Transverse colon (tissue), 4 donors: ENCODE measurements at regions not wholly inside any gene's neighbourhood (a gene's known extent, or its start where the extent isn't known, plus 50 kb on each side); places are given as distances from the start of the nearest gene placed in this dataset.

Source experiments
- DNase-seq: peaks from one replicate; pipeline ENCODE4 v3.0.0-alpha.2; 2019
- H3K27ac ChIP-seq, 4 donors: fragments of 200-600 bp; sonication (generic); 2 replicates each; pipeline ENCODE4 v1.5.1; 2016 to 2018; ENCODE audit warnings: inconsistent platforms in 4 of 4
- H3K27me3 ChIP-seq: fragments of 200-600 bp; sonication (generic); 2 replicates; pipeline ENCODE4 v1.5.1; 2017; ENCODE audit warnings: inconsistent platforms
- H3K36me3 ChIP-seq, 4 donors: fragments of 200-600 bp; sonication (generic); 2 replicates each; pipeline ENCODE4 v1.5.1; 2017 to 2019; ENCODE audit warnings: inconsistent platforms in 4 of 4
- H3K4me1 ChIP-seq, 4 donors: fragments of 200-600 bp; sonication (generic); 2 replicates each; pipeline ENCODE4 v1.5.1; 2017 to 2020; ENCODE audit warnings: inconsistent platforms in 4 of 4
- H3K4me3 ChIP-seq, 4 donors: fragments of 200-600 bp; sonication (generic); 1 replicate in 1 of 4; 2 replicates in 3 of 4; pipeline versions ENCODE4 v1.5.1 to v1.6.1; 2017 to 2019; ENCODE audit warnings: inconsistent platforms in 4 of 4
- H3K9me3 ChIP-seq, 2 donors: fragments of 200-600 bp; sonication (generic); 2 replicates each; pipeline ENCODE4 v1.5.1; 2017 to 2019; ENCODE audit warnings: inconsistent platforms in 2 of 2
- EP300 ChIP-seq: sonication (generic); formaldehyde crosslinking; IDR thresholded peaks from one replicate; pipeline ENCODE4 v1.6.1; 2017; ENCODE audit warnings: antibody characterized with exemption, low read depth
- POLR2A ChIP-seq: fragments of 450-650 bp; IDR thresholded peaks from one replicate; pipeline ENCODE4 v1.6.1; 2016; ENCODE audit warnings: antibody characterized with exemption, mild to moderate bottlenecking, moderate library complexity
- POLR2AphosphoS5 ChIP-seq, 3 donors: sonication (generic); formaldehyde crosslinking; IDR thresholded peaks; one replicate each; pipeline ENCODE4 v1.6.1; 2016; ENCODE audit warnings: antibody characterized with exemption in 3 of 3
- WGBS, 2 donors: methylation state at CpG; one replicate each; pipeline ENCODE4 v1.1.5; 2018; ENCODE audit warnings: low coverage in 1 of 2; 5-methylcytosine and 5-hydroxymethylcytosine counted together
- in situ Hi-C, 4 donors: fragments of 200-750 bp; cut with MboI; loops; one replicate each; pipeline versions ENCODE4 v1.15.0 to v1.15.1; 2017; ENCODE audit warnings: low sequenced_read_pairs in 3 of 4, low pct_ligation_motif_present in 1 of 4, low pct_unique_long_range_greater_than_20kb in 1 of 4
- intact Hi-C: fragments of 100-400 bp; cut with DNase I; formaldehyde crosslinking; loops from one replicate; pipeline ENCODE4 v1.15.1; 2023; ENCODE audit warnings: low total_unique reads
- TF ChIP-seq, protein P1 (sequence below), 5 experiments: fragments of 200-600 bp in 3 of 5; fragments of 450-650 bp in 2 of 5; sonication (generic) in 3 of 5; IDR thresholded peaks; 1 replicate in 2 of 5; 2 replicates in 3 of 5; pipeline ENCODE4 v1.5.1; 2016 to 2017; ENCODE audit warnings: antibody characterized with exemption in 5 of 5, inconsistent platforms in 3 of 5, mild to moderate bottlenecking in 2 of 5, moderate library complexity in 1 of 5

DNA sequence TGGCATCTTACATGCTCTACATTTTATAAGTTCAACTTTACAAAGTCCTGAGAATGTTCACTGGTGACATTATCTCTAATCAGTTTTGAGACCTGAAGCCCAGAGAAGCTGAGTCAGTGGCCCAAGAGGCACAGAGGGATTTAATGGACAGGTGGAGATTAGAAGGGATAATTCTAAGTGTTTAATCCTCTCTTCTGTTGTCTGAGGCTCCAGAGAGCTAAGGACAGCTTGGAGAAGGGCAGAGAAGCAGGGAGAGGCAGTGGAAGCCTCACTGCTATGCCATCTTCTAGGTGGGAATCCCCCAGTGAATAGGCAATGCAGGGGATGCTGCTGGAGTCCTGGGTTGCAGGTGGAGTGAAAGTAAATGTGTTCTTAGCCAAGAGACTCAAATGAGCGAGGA lies 369.4 kb upstream of the SLCO3A1 start:
- H3K27ac ChIP-seq, result no peak overlapping the region
- no peaks in the 10 kb centered on the region for H3K27me3 ChIP-seq
- no peaks in the 10 kb centered on the region for H3K4me1 ChIP-seq
- H3K9me3 ChIP-seq, result no peaks in the 10 kb centered on the region
- H3K4me3 ChIP-seq, result no peak overlapping the region
- H3K36me3 ChIP-seq, result no peaks in the 10 kb centered on the region
- TF ChIP-seq POLR2AphosphoS5 (IDR thresholded peaks at IDR 0.05), result no peak
- no peak for TF ChIP-seq EP300
- intact Hi-C loops (no loop called here), in situ Hi-C loops (no loop called here)
- no peak for DNase-seq
- WGBS, 2 donors, result 86 to 88% methylated on average over 1 of the region's 1 CpG

DNA sequence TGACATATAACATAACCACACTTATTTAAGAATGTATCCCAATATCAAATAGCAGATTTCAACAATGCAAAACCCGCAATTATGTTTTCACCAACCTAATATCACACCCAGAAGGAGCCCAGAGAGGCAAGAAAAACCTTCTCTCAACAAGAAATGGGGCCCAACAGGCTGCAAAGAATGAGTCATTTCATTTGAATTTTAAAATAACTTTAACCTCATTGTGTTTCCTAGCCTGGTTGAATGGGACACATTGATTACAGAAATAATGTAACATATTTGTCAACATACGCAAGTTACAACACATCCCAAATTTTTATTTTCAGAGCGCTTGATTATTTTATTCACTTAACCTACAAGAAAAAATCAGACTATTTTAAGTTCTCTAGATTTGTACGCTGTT lies 365.1 kb upstream of the SLCO3A1 start:
- WGBS, 2 donors, result 62 to 64% methylated on average over 4 of the region's 4 CpGs
- Histone ChIP-seq H3K27me3 (no peaks in the 10 kb centered on the region), H3K4me3 (no peak overlapping the region), H3K27ac (no peak overlapping the region), H3K36me3 (no peaks in the 10 kb centered on the region), H3K4me1 (no peaks in the 10 kb centered on the region), H3K9me3 (no peaks in the 10 kb centered on the region)
- TF ChIP-seq EP300 (no peak), POLR2AphosphoS5 (IDR thresholded peaks at IDR 0.05) (no peak), POLR2A (no peak)
- TF ChIP-seq, protein P1, sequence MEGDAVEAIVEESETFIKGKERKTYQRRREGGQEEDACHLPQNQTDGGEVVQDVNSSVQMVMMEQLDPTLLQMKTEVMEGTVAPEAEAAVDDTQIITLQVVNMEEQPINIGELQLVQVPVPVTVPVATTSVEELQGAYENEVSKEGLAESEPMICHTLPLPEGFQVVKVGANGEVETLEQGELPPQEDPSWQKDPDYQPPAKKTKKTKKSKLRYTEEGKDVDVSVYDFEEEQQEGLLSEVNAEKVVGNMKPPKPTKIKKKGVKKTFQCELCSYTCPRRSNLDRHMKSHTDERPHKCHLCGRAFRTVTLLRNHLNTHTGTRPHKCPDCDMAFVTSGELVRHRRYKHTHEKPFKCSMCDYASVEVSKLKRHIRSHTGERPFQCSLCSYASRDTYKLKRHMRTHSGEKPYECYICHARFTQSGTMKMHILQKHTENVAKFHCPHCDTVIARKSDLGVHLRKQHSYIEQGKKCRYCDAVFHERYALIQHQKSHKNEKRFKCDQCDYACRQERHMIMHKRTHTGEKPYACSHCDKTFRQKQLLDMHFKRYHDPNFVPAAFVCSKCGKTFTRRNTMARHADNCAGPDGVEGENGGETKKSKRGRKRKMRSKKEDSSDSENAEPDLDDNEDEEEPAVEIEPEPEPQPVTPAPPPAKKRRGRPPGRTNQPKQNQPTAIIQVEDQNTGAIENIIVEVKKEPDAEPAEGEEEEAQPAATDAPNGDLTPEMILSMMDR (IDR thresholded peaks at IDR 0.05), result no peak
- no peak for DNase-seq
- in situ Hi-C loops (no loop called here), intact Hi-C loops (no loop called here)

DNA sequence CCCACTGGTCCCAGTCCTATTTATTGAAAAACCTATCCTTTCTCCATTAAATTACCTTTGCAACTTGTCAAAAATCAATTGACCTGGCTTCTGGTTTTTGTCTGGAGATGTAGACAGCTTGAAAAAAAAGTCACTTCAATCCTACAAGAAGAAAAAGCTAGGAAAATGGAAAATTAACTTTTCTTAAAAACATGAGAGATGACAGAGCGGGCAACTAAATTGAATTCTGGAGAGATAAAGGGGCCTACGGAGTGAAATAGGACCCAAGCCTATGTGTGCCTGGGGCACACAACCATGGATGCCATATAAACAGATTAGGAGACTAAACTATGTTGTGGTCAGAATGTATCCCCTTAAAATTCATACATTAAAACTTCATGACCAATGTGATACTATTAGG lies 363.3 kb upstream of the SLCO3A1 start:
- TF ChIP-seq POLR2A (no peak), POLR2AphosphoS5 (IDR thresholded peaks at IDR 0.05) (no peak), EP300 (no peak)
- TF ChIP-seq, protein P1 (IDR thresholded peaks at IDR 0.05), result no peak
- no peak overlapping the region for H3K27ac ChIP-seq
- no peaks in the 10 kb centered on the region for H3K36me3 ChIP-seq
- no peaks in the 10 kb centered on the region for H3K4me1 ChIP-seq
- H3K9me3 ChIP-seq, result no peaks in the 10 kb centered on the region
- DNase-seq, result no peak
- H3K4me3 ChIP-seq, result no peak overlapping the region
- in situ Hi-C loops (no loop called here), intact Hi-C loops (no loop called here)
- 96 to 100% methylated on average over 2 of the region's 2 CpGs for WGBS, 2 donors
- no peaks in the 10 kb centered on the region for H3K27me3 ChIP-seq

DNA sequence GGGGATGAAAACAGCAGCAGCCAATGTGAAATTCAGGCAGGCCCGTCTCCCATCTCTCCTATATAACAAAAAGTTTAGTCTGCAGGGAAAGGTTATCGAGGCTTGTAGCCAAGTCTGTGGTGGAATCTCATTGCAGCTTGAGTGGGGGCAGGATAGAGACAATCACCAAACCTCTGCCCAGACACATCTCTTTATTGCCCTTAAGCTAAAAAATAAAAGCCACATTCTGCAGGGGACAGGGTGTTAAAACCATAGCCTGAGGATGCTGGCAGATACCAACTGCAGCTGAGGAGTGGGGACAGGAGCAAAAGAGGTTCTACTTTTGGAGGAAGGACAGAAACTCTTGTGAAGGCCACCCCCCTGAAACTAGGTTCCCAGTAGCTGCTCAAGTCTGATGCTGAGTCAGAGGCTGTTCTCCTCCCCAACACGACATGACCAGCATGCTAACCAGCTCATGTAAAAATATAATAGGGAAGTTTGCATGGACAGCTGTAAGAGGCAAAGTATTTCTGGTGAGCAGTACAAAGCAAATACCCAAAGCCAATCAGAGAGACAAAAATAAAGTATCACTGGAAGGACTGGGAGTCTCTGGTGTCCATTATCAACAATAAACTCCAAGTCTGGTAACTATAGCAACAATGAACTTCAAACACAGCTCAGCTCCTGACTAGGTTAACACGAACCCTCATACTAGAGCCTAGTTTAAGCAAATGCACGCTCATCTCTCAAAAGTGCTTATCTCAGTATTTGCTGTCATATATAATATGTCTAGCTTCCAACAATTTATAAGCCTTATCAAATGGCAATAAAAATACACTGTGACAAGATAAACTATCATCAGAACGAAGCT lies 362.2 kb upstream of the SLCO3A1 start:
- Histone ChIP-seq H3K9me3 (no peaks in the 10 kb centered on the region), H3K27me3 (no peaks in the 10 kb centered on the region), H3K4me1 (peaks cover 0 to under 1% (median 0%) of the 10 kb centered on the region in 4 donors), H3K4me3 (no peak overlapping the region), H3K27ac (no peak overlapping the region), H3K36me3 (no peaks in the 10 kb centered on the region)
- in situ Hi-C loops (no loop called here), intact Hi-C loops (no loop called here)
- TF ChIP-seq EP300, result no peak
- TF ChIP-seq, protein P1 (IDR thresholded peaks at IDR 0.05), result no peak
- TF ChIP-seq POLR2A, result no peak
- no peak for TF ChIP-seq POLR2AphosphoS5 (IDR thresholded peaks at IDR 0.05)
- 57 to 64% methylated on average over 4 to 6 of the region's 6 CpGs for WGBS, 2 donors
- DNase-seq, result no peak
